Uterus (tissue), 3 donors: ENCODE measurements at regions not wholly inside any gene's neighbourhood (a gene's known extent, or its start where the extent isn't known, plus 50 kb on each side); places are given as distances from the start of the nearest gene placed in this dataset.

Experiments
- DNase-seq, 2 donors: peaks; one replicate each; pipeline ENCODE4 v3.0.0-alpha.2; 2019 to 2020
- H3K27ac ChIP-seq, 2 donors: fragments of 200-600 bp; sonication (generic); 1 replicate in 1 of 2; 2 replicates in 1 of 2; pipeline ENCODE4 v1.5.1; 2016 to 2018
- H3K27me3 ChIP-seq, 2 donors: fragments of 200-600 bp; sonication (generic); one replicate each; pipeline ENCODE4 v1.5.1; 2018 to 2019; ENCODE audit warnings: control low read depth in 1 of 2
- H3K36me3 ChIP-seq, 2 donors: fragments of 200-600 bp; sonication (generic); one replicate each; pipeline ENCODE4 v1.5.1; 2019; ENCODE audit warnings: control low read depth in 1 of 2
- H3K4me1 ChIP-seq, 2 donors: fragments of 200-600 bp; sonication (generic); one replicate each; pipeline ENCODE4 v1.5.1; 2018 to 2019; ENCODE audit warnings: control low read depth in 1 of 2
- H3K4me3 ChIP-seq, 2 donors: fragments of 200-600 bp; sonication (generic); 1 replicate in 1 of 2; 2 replicates in 1 of 2; pipeline ENCODE4 v1.5.1; 2018 to 2019; ENCODE audit warnings: mild to moderate bottlenecking in 1 of 2
- H3K9me3 ChIP-seq, 2 donors: fragments of 200-600 bp; sonication (generic); one replicate each; pipeline ENCODE4 v1.5.1; 2019; ENCODE audit warnings: control low read depth in 1 of 2
- CTCF ChIP-seq, 4 experiments: fragments of 200-600 bp in 2 of 4; fragments of 450-650 bp in 2 of 4; sonication (generic) in 2 of 4; IDR thresholded peaks; one replicate each; pipeline ENCODE4 v1.5.1; 2016 to 2019; ENCODE audit warnings: antibody characterized with exemption in 4 of 4, mild to moderate bottlenecking in 2 of 4, moderate library complexity in 1 of 4
- POLR2A ChIP-seq, 2 donors: fragments of 450-650 bp; IDR thresholded peaks; one replicate each; pipeline ENCODE4 v1.6.1; 2016; ENCODE audit warnings: antibody characterized with exemption in 2 of 2, mild to moderate bottlenecking in 1 of 2, moderate library complexity in 1 of 2
- intact Hi-C: fragments of 100-400 bp; cut with DNase I; formaldehyde crosslinking; loops from one replicate; pipeline ENCODE4 v1.15.1; 2023; ENCODE audit warnings: low total_unique reads
- donor health status: DM: yes; HTN: yes; CAD: no.

GRCh38 chr18:42168487-42168886 is 213.5 kb downstream of the PIK3C3 start:
- Histone ChIP-seq H3K36me3 (no peaks in the 10 kb centered on the region), H3K27ac (no peak overlapping the region), H3K4me1 (no peaks in the 10 kb centered on the region), H3K27me3 (no peaks in the 10 kb centered on the region), H3K4me3 (no peak overlapping the region), H3K9me3 (no peaks in the 10 kb centered on the region)
- TF ChIP-seq CTCF (IDR thresholded peaks at IDR 0.05) (no peak), POLR2A (IDR thresholded peaks at IDR 0.05) (no peak)
- DNase-seq = no peak
- intact Hi-C loops = no loop called here

- Histone ChIP-seq H3K9me3 (no peaks in the 10 kb centered on the region), H3K4me1 (no peaks in the 10 kb centered on the region), H3K36me3 (no peaks in the 10 kb centered on the region), H3K27me3 (no peaks in the 10 kb centered on the region), H3K27ac (no peak overlapping the region), H3K4me3 (no peak overlapping the region)
- DNase-seq = no peak
- TF ChIP-seq POLR2A (IDR thresholded peaks at IDR 0.05) = no peak
- no peak for TF ChIP-seq CTCF (IDR thresholded peaks at IDR 0.05)
- intact Hi-C loops = no loop called here
These were observed 213.9 kb downstream of the PIK3C3 start for GRCh38 chr18:42168907-42169306.

- Histone ChIP-seq H3K36me3 (no peaks in the 10 kb centered on the region), H3K4me3 (no peak overlapping the region), H3K9me3 (no peaks in the 10 kb centered on the region), H3K27me3 (no peaks in the 10 kb centered on the region), H3K4me1 (no peaks in the 10 kb centered on the region), H3K27ac (no peak overlapping the region)
- TF ChIP-seq POLR2A (IDR thresholded peaks at IDR 0.05) (no peak), CTCF (IDR thresholded peaks at IDR 0.05) (no peak)
- intact Hi-C loops = no loop called here
- no peak for DNase-seq
These were observed 219.9 kb downstream of the PIK3C3 start for GRCh38 chr18:42174909-42175308.

- no peaks in the 10 kb centered on the region for H3K36me3 ChIP-seq
- H3K27ac ChIP-seq = no peak overlapping the region
- H3K4me3 ChIP-seq = no peak overlapping the region
- no peak for DNase-seq
- TF ChIP-seq POLR2A (IDR thresholded peaks at IDR 0.05) (no peak), CTCF (IDR thresholded peaks at IDR 0.05) (no peak)
- no peaks in the 10 kb centered on the region for H3K27me3 ChIP-seq
- no peaks in the 10 kb centered on the region for H3K9me3 ChIP-seq
- no peaks in the 10 kb centered on the region for H3K4me1 ChIP-seq
- intact Hi-C loops = no loop called here
These were observed 221.6 kb downstream of the PIK3C3 start for GRCh38 chr18:42176599-42176998.

GRCh38 chr18:42177390-42177789 is 222.4 kb downstream of the PIK3C3 start:
- TF ChIP-seq POLR2A (IDR thresholded peaks at IDR 0.05) = no peak
- TF ChIP-seq CTCF (IDR thresholded peaks at IDR 0.05) = no peak
- H3K36me3 ChIP-seq = no peaks in the 10 kb centered on the region

More at GRCh38 chr18:42177390-42177789, 222.4 kb downstream of the PIK3C3 start:
- DNase-seq = no peak
- intact Hi-C loops = no loop called here
- no peak overlapping the region for H3K27ac ChIP-seq
- no peaks in the 10 kb centered on the region for H3K27me3 ChIP-seq
- H3K4me3 ChIP-seq = no peak overlapping the region
- no peaks in the 10 kb centered on the region for H3K4me1 ChIP-seq
- H3K9me3 ChIP-seq = no peaks in the 10 kb centered on the region
